ENCODE measurements at regions not wholly inside any gene's neighbourhood (a gene's known extent, or its start where the extent isn't known, plus 50 kb on each side); places are given as distances from the start of the nearest gene placed in this dataset.
"Not testable (repeated sequence)": the region's sequence is repeated elsewhere in the genome, so short reads cannot be mapped to it uniquely, and the experiment has no call there.

GRCh38 chr11:13134066-13134465 is 125.0 kb downstream of the RASSF10 start:
- Histone ChIP-seq H3K27ac (ENCODE audit: low read depth in 2 of 2, low read length in 2 of 2) (no peak overlapping the region), H3K4me1 (ENCODE audit: control insufficient read depth in 2 of 2, insufficient read depth in 2 of 2, low read length in 2 of 2) (no peaks in the 10 kb centered on the region), H3K9ac (ENCODE audit: low read depth in 1 of 2, low read length in 2 of 2) (no peak overlapping the region), H3K9me3 (ENCODE audit: control insufficient read depth in 2 of 2, low read length in 2 of 2) (no peaks in the 10 kb centered on the region), H3K27me3 (ENCODE audit: control insufficient read depth in 2 of 2, insufficient read depth in 2 of 2, low read length in 2 of 2) (no peaks in the 10 kb centered on the region), H3K4me3 (ENCODE audit: low read length in 2 of 2) (no peak overlapping the region), H3K36me3 (ENCODE audit: control insufficient read depth in 2 of 2, insufficient read depth in 2 of 2, low read length in 2 of 2) (no peaks in the 10 kb centered on the region)

GRCh38 chr11:13134886-13135285 is 125.8 kb downstream of the RASSF10 start:
- H3K9ac ChIP-seq (ENCODE audit: low read depth in 1 of 2, low read length in 2 of 2), result no peak overlapping the region
- peaks cover 0 to 4% of the 10 kb centered on the region in 2 donors for H3K4me1 ChIP-seq (ENCODE audit: control insufficient read depth in 2 of 2, insufficient read depth in 2 of 2, low read length in 2 of 2)
- H3K27ac ChIP-seq (ENCODE audit: low read depth in 2 of 2, low read length in 2 of 2), result no peak overlapping the region
- H3K9me3 ChIP-seq (ENCODE audit: control insufficient read depth in 2 of 2, low read length in 2 of 2), result no peaks in the 10 kb centered on the region
- no peaks in the 10 kb centered on the region for H3K27me3 ChIP-seq (ENCODE audit: control insufficient read depth in 2 of 2, insufficient read depth in 2 of 2, low read length in 2 of 2)
- no peaks in the 10 kb centered on the region for H3K36me3 ChIP-seq (ENCODE audit: control insufficient read depth in 2 of 2, insufficient read depth in 2 of 2, low read length in 2 of 2)
- no peak overlapping the region for H3K4me3 ChIP-seq (ENCODE audit: low read length in 2 of 2)

DNA sequence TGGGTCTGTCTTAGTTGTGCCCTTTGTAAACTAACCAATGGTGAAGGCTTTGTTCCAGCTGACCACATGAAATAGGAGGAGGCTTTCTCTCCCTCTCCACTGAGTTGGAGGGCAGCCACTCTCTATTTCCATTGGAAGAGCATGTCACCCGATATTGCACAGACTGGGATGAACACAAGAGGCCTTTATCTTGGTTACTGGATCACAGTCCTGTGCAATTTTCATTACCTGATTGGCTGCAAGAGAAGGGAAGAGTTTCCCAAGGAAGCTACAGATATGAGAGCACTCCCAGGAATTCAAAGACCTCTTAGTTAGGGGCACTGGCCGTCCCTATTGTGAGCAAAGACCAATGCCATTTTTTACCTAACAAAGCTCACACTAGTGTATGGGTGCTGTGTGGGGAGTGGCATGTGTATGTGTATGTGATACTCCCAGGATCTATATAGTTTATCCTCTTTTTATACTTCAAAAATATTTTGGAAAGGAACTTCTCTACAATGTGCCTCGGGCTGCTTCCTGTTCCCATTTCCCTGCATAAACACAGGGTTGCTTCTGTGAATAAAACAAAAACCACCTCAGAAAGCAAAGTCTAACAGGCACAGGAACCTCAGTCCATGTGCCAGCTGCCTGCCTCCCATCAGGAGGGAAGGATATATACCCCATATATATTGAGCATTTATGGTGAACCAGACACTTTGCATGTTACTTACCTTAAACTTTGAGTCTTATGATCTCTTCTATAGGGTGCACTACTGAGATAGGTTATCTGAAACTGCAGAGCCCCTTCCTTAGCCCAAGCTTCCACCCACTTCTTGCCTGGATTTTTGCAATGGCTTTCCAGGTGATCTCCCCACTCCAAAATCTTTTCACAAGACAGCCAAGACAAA is 126.5 kb downstream of the RASSF10 start:
- H3K9ac ChIP-seq (ENCODE audit: low read depth in 1 of 2, low read length in 2 of 2), result no peak overlapping the region
- no peaks in the 10 kb centered on the region for H3K36me3 ChIP-seq (ENCODE audit: control insufficient read depth in 2 of 2, insufficient read depth in 2 of 2, low read length in 2 of 2)
- peaks cover 2 to 10% of the 10 kb centered on the region in 2 donors for H3K4me1 ChIP-seq (ENCODE audit: control insufficient read depth in 2 of 2, insufficient read depth in 2 of 2, low read length in 2 of 2)
- H3K27me3 ChIP-seq (ENCODE audit: control insufficient read depth in 2 of 2, insufficient read depth in 2 of 2, low read length in 2 of 2), result no peaks in the 10 kb centered on the region
- H3K4me3 ChIP-seq (ENCODE audit: low read length in 2 of 2), result no peak overlapping the region
- H3K27ac ChIP-seq (ENCODE audit: low read depth in 2 of 2, low read length in 2 of 2), result no peak overlapping the region
- no peaks in the 10 kb centered on the region for H3K9me3 ChIP-seq (ENCODE audit: control insufficient read depth in 2 of 2, low read length in 2 of 2)

- Histone ChIP-seq H3K27ac (ENCODE audit: low read depth in 2 of 2, low read length in 2 of 2) (no peak overlapping the region), H3K27me3 (ENCODE audit: control insufficient read depth in 2 of 2, insufficient read depth in 2 of 2, low read length in 2 of 2) (no peaks in the 10 kb centered on the region), H3K36me3 (ENCODE audit: control insufficient read depth in 2 of 2, insufficient read depth in 2 of 2, low read length in 2 of 2) (no peaks in the 10 kb centered on the region), H3K9me3 (ENCODE audit: control insufficient read depth in 2 of 2, low read length in 2 of 2) (no peaks in the 10 kb centered on the region), H3K9ac (ENCODE audit: low read depth in 1 of 2, low read length in 2 of 2) (no peak overlapping the region), H3K4me1 (ENCODE audit: control insufficient read depth in 2 of 2, insufficient read depth in 2 of 2, low read length in 2 of 2) (peaks cover 7 to 16% of the 10 kb centered on the region in 2 donors), H3K4me3 (ENCODE audit: low read length in 2 of 2) (no peak overlapping the region)
Measured at GRCh38 chr11:13136272-13136596, 127.1 kb downstream of the RASSF10 start.

DNA sequence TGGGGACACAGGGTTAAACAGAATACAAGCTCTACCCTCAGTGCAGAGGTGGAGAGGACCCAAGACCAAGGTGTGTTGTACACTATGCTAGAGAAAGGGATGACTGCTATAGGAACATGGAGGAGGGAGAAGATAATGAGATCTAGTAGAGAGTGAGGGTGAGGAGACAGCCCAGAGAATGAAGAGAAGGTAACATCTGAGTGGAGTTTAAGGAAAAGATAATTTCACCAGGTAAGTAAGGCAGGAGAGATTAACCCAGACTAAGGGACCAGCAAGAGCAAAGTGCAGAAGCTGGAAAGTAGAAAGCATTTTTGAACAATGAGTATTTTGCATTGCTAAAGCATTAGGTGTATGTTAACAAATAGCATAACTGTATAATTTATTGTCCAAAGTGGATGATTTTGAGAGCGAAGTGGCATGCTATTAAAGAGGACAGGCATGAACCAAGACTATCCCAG is 128.8 kb downstream of the RASSF10 start:
- Histone ChIP-seq H3K9ac (ENCODE audit: low read depth in 1 of 2, low read length in 2 of 2) (no peak overlapping the region), H3K4me1 (ENCODE audit: control insufficient read depth in 2 of 2, insufficient read depth in 2 of 2, low read length in 2 of 2) (peaks cover 15 to 27% of the 10 kb centered on the region in 2 donors), H3K4me3 (ENCODE audit: low read length in 2 of 2) (no peak overlapping the region)

GRCh38 chr11:13139085-13139484 is 130.0 kb downstream of the RASSF10 start:
- not testable (repeated sequence) for H3K9me3 ChIP-seq (ENCODE audit: control insufficient read depth in 2 of 2, low read length in 2 of 2); H3K9ac ChIP-seq (ENCODE audit: low read depth in 1 of 2, low read length in 2 of 2); H3K27ac ChIP-seq (ENCODE audit: low read depth in 2 of 2, low read length in 2 of 2); H3K36me3 ChIP-seq (ENCODE audit: control insufficient read depth in 2 of 2, insufficient read depth in 2 of 2, low read length in 2 of 2); H3K4me3 ChIP-seq (ENCODE audit: low read length in 2 of 2); H3K27me3 ChIP-seq (ENCODE audit: control insufficient read depth in 2 of 2, insufficient read depth in 2 of 2, low read length in 2 of 2)
- peaks cover 20 to 38% of the 10 kb centered on the region in 2 donors for H3K4me1 ChIP-seq (ENCODE audit: control insufficient read depth in 2 of 2, insufficient read depth in 2 of 2, low read length in 2 of 2)

More for the DNA sequence above, 128.8 kb downstream of the RASSF10 start:
- Histone ChIP-seq H3K27me3 (ENCODE audit: control insufficient read depth in 2 of 2, insufficient read depth in 2 of 2, low read length in 2 of 2) (no peaks in the 10 kb centered on the region), H3K27ac (ENCODE audit: low read depth in 2 of 2, low read length in 2 of 2) (no peak overlapping the region), H3K36me3 (ENCODE audit: control insufficient read depth in 2 of 2, insufficient read depth in 2 of 2, low read length in 2 of 2) (no peaks in the 10 kb centered on the region), H3K9me3 (ENCODE audit: control insufficient read depth in 2 of 2, low read length in 2 of 2) (no peaks in the 10 kb centered on the region)

DNA sequence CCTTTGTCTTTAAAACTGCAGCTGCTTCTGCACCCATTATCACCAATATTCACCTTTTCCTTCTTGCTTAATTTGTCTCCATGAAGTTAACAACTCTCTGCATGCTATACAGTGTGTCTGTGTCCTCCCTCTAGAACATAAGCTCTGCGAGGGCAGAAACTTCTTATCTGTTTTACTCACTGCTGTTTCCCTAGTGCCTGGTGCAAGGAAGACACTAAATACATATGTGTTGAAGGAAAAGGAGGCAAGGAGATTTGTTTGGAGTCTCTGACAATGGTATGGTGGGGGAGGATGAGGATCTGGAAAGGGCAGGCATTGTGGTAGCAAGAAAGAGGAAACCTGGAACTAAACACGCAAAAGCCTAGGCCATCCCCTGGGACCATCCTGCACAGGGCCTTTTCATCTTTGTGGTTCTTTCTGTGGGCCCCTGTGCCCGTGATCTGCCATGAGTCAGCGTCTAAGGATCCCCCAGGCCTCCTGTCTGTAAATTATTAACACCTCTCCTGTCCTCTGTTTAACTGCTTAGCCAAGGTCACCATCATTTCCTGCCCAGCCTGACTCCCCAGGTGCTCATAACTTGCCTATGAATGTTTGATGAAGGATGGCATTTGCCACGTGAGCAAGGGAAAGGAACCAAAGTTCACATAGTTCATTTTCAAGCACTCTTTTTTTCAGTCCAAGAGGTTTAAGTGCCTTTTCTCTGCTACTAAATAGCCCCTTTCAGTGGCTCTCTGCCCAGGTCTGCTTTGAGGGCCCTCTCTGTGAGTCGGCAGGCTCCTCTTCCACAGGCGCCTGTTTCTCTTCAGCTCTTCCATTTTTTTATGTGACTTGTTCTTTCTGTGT is 131.1 kb downstream of the RASSF10 start:
- Histone ChIP-seq H3K9me3 (ENCODE audit: control insufficient read depth in 2 of 2, low read length in 2 of 2) (no peaks in the 10 kb centered on the region), H3K36me3 (ENCODE audit: control insufficient read depth in 2 of 2, insufficient read depth in 2 of 2, low read length in 2 of 2) (no peaks in the 10 kb centered on the region), H3K27ac (ENCODE audit: low read depth in 2 of 2, low read length in 2 of 2) (peak overlapping the region; percentile 44 to 77), H3K27me3 (ENCODE audit: control insufficient read depth in 2 of 2, insufficient read depth in 2 of 2, low read length in 2 of 2) (no peaks in the 10 kb centered on the region), H3K4me3 (ENCODE audit: low read length in 2 of 2) (peak overlapping the region in 1 of 2 donors; percentile 17), H3K4me1 (ENCODE audit: control insufficient read depth in 2 of 2, insufficient read depth in 2 of 2, low read length in 2 of 2) (peaks cover 20 to 38% of the 10 kb centered on the region in 2 donors), H3K9ac (ENCODE audit: low read depth in 1 of 2, low read length in 2 of 2) (peak overlapping the region in 1 of 2 donors; percentile 35)

DNA sequence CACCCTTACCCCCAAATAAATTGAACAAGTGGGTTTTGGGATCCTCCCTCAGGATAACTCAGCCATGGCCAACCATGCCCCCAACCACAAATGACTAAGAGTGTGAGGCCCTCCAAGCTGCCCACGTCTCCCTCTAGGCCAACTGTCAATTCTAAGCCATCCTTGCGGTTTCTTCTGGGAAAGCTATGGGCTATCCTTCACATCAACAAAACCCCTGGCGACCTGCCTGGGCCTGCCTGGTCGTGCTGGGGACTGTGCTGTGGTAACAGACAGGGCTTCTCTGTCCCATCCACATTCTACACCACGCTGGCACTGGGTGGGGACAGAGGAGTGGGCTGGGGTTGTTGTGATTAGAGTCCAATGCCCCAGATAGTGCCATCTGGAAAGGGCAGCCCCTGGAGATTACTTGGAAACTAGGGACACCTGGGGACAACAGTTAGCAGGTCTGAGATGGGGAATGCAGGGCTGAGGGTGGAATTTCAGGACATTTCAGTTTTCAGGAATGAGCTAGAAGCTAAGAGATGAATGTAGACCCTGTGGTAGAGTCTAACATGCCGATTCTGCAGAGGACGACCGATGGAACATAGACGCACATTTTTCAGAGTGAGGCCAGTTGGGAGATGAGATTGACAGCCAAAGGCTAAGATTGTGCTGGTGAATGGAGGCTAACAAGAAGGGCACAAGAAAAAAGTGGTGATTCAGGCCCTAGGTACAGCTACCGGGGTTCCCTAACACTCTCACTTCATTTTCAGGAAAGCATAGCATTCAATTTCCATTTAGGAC is 131.9 kb downstream of the RASSF10 start:
- peak overlapping the region in 1 of 2 donors; percentile 35 for H3K9ac ChIP-seq (ENCODE audit: low read depth in 1 of 2, low read length in 2 of 2)
- H3K27ac ChIP-seq (ENCODE audit: low read depth in 2 of 2, low read length in 2 of 2), result peak overlapping the region; percentile 44 to 77
- H3K4me3 ChIP-seq (ENCODE audit: low read length in 2 of 2), result no peak overlapping the region
- H3K4me1 ChIP-seq (ENCODE audit: control insufficient read depth in 2 of 2, insufficient read depth in 2 of 2, low read length in 2 of 2), result peaks cover 20 to 38% of the 10 kb centered on the region in 2 donors
- H3K36me3 ChIP-seq (ENCODE audit: control insufficient read depth in 2 of 2, insufficient read depth in 2 of 2, low read length in 2 of 2), result no peaks in the 10 kb centered on the region
- H3K9me3 ChIP-seq (ENCODE audit: control insufficient read depth in 2 of 2, low read length in 2 of 2), result no peaks in the 10 kb centered on the region
- H3K27me3 ChIP-seq (ENCODE audit: control insufficient read depth in 2 of 2, insufficient read depth in 2 of 2, low read length in 2 of 2), result no peaks in the 10 kb centered on the region

DNA sequence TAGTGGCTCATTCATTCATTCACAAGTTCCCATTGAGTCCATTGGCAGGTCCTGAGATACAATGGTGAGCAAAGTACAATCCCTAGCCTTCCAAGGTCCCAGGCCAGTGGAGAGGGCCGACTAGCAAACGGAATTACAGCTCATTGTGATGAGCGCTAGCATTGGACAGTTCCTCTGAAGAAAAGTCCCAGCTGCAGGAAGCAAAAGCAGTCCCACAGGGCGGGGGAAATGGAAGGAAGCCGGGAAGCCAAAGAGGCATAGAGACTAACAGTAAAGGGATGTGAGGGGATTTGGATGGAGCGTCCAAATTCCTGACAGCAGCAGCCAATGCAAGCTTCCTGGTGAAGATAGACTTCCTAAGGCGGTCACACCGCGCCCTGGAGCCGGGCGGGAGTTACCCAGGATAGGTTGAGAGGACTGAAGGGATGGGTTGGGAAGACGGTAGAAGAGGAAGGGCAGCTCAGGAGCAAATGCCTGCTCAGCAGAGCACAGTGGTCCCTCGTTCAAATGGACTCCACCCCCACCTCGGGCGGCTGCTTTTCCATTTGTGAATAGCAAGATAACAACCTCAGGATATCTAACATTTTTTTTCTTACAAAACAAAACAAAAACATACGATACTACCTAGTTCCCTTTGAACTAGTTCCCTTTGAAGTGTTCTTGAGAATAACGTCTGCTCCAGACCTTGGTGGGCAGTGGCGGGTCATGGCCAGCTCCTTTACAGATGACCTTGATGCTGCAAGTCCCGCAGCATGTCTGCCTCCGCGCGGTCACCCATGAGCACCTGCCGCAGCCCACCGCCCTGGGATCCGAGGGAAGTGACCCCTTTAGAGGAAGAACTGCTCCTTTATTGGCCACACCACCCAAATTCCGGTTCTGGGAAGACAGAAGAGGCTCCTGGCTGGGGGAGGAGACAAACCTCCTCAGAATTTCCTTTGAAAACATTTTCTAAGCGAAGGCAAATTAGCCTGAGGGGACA is 132.9 kb downstream of the RASSF10 start:
- Histone ChIP-seq H3K4me3 (ENCODE audit: low read length in 2 of 2) (no peak overlapping the region), H3K9me3 (ENCODE audit: control insufficient read depth in 2 of 2, low read length in 2 of 2) (no peaks in the 10 kb centered on the region), H3K9ac (ENCODE audit: low read depth in 1 of 2, low read length in 2 of 2) (no peak overlapping the region), H3K27me3 (ENCODE audit: control insufficient read depth in 2 of 2, insufficient read depth in 2 of 2, low read length in 2 of 2) (no peaks in the 10 kb centered on the region), H3K36me3 (ENCODE audit: control insufficient read depth in 2 of 2, insufficient read depth in 2 of 2, low read length in 2 of 2) (no peaks in the 10 kb centered on the region), H3K4me1 (ENCODE audit: control insufficient read depth in 2 of 2, insufficient read depth in 2 of 2, low read length in 2 of 2) (peaks cover 20 to 38% of the 10 kb centered on the region in 2 donors), H3K27ac (ENCODE audit: low read depth in 2 of 2, low read length in 2 of 2) (no peak overlapping the region)
